A549 (cell line): ENCODE measurements at regions not wholly inside any gene's neighbourhood (a gene's known extent, or its start where the extent isn't known, plus 50 kb on each side); places are given as distances from the start of the nearest gene placed in this dataset.

Source experiments
- BHLHE40 ChIP-seq: IDR thresholded peaks from 2 replicates; pipeline ENCODE4 v1.6.1; 2012; ENCODE audit warnings: low read depth, low read length, inconsistent platforms
- CHD2 ChIP-seq: fragments of 150-350 bp; IDR thresholded peaks from 2 replicates; pipeline ENCODE4 v1.6.1; 2014; ENCODE audit warnings: low read length; ENCODE audit not compliant: partially characterized antibody
- CTCF ChIP-seq: fragments of >200 bp; sonication (Bioruptor Twin); formaldehyde crosslinking; IDR thresholded peaks from 3 replicates; pipeline ENCODE4 v1.5.1; 2016
- EP300 ChIP-seq, 2 experiments: fragments of >200 bp; sonication (Bioruptor Twin); formaldehyde crosslinking; IDR thresholded peaks; 2 replicates in 1 of 2; 3 replicates in 1 of 2; pipeline ENCODE4 v1.6.1; 2016 to 2017
- ESRRA ChIP-seq: fragments of 150-350 bp; IDR thresholded peaks from 2 replicates; pipeline ENCODE4 v1.6.1; 2014; ENCODE audit warnings: mild to moderate bottlenecking, low read length, borderline replicate concordance
- JUNB ChIP-seq: fragments of >200 bp; sonication (Bioruptor Twin); formaldehyde crosslinking; IDR thresholded peaks from 2 replicates; pipeline ENCODE4 v1.6.1; 2016
- KDM5A ChIP-seq: fragments of 200-600 bp; sonication (generic); IDR thresholded peaks from 2 replicates; pipeline ENCODE4 v1.6.1; 2016; ENCODE audit warnings: antibody characterized with exemption, mild to moderate bottlenecking
- NR3C1 ChIP-seq: fragments of >200 bp; sonication (Bioruptor Twin); formaldehyde crosslinking; IDR thresholded peaks from 3 replicates; pipeline ENCODE4 v1.6.1; 2017
- POLR2A ChIP-seq: IDR thresholded peaks from 2 replicates; pipeline ENCODE4 v1.6.1; 2012; ENCODE audit warnings: mild to moderate bottlenecking, low read length
- POLR2AphosphoS2 ChIP-seq: conservative IDR thresholded peaks from 2 replicates; pipeline ENCODE4 v1.6.1; 2012; ENCODE audit warnings: low read length, improper control_type of control experiment, inconsistent platforms
- RFX5 ChIP-seq: fragments of 450-650 bp; IDR thresholded peaks from 2 replicates; pipeline ENCODE4 v1.7.1; 2014; ENCODE audit warnings: antibody characterized with exemption, mild to moderate bottlenecking, moderate library complexity
- RNF2 ChIP-seq: fragments of 200-600 bp; sonication (generic); IDR thresholded peaks from 2 replicates; pipeline ENCODE4 v1.6.1; 2016; ENCODE audit warnings: low read depth, mild to moderate bottlenecking, antibody characterized with exemption, moderate library complexity, borderline replicate concordance
- ZNF302 ChIP-seq: fragments of 250-450 bp; sonication (Bioruptor Pico); IDR thresholded peaks from 2 replicates; pipeline ENCODE4 v1.9.0; 2021; ENCODE audit warnings: inconsistent platforms, mild to moderate bottlenecking, moderate library complexity
- TF ChIP-seq, protein P1 (sequence below): fragments of 450-650 bp; IDR thresholded peaks from 2 replicates; pipeline ENCODE4 v1.6.1; 2014; ENCODE audit warnings: antibody characterized with exemption

GRCh38 chr17:77646046-77646430 lies 312.5 kb upstream of the TNRC6C start:
- no peak for TF ChIP-seq CTCF
- TF ChIP-seq KDM5A, result no peak
- TF ChIP-seq, protein P1, sequence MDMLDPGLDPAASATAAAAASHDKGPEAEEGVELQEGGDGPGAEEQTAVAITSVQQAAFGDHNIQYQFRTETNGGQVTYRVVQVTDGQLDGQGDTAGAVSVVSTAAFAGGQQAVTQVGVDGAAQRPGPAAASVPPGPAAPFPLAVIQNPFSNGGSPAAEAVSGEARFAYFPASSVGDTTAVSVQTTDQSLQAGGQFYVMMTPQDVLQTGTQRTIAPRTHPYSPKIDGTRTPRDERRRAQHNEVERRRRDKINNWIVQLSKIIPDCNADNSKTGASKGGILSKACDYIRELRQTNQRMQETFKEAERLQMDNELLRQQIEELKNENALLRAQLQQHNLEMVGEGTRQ, result no peak
- TF ChIP-seq POLR2A, result no peak
- no peak for TF ChIP-seq JUNB
- TF ChIP-seq EP300 (IDR thresholded peaks at IDR 0.05), result no peak
- TF ChIP-seq NR3C1, result no peak
- no peak for TF ChIP-seq ESRRA
- no peak for TF ChIP-seq ZNF302 (CRISPR knock-in tag)
- TF ChIP-seq CHD2, result no peak
- TF ChIP-seq RFX5, result no peak
- TF ChIP-seq RNF2, result no peak
- no peak for TF ChIP-seq POLR2AphosphoS2
- TF ChIP-seq BHLHE40, result no peak
